RWPE1 (cell line): ENCODE measurements at regions not wholly inside any gene's neighbourhood (a gene's known extent, or its start where the extent isn't known, plus 50 kb on each side); places are given as distances from the start of the nearest gene placed in this dataset.
"Not testable (repeated sequence)": the region's sequence is repeated elsewhere in the genome, so short reads cannot be mapped to it uniquely, and the experiment has no call there.

Experiments
- CTCF ChIA-PET: fragments of 350-600 bp; sonication (Branson Sonifier 250); formaldehyde crosslinking; extraction: SDS; loops from one replicate; lab custom pipeline; 2021; lab: Yijun Ruan, JAX
- POLR2A ChIA-PET: fragments of 400-600 bp; formaldehyde crosslinking; extraction: SDS; loops from one replicate; lab custom pipeline; 2020; ENCODE audit warnings: antibody characterized with exemption; ENCODE audit not compliant: low non-redundant PET; lab: Yijun Ruan, JAX
- DNase-seq: peaks from one replicate; pipeline ENCODE4 v3.0.0; 2012; ENCODE audit warnings: low spot score
- H3K27ac ChIP-seq: fragments of 450-650 bp; 2 replicates; pipeline ENCODE4 v1.5.1; 2017
- TF ChIP-seq, protein P1 (sequence below): fragments of 450-650 bp; conservative IDR thresholded peaks from 2 replicates; pipeline ENCODE4 v1.5.1; 2017; ENCODE audit warnings: low read depth, mild to moderate bottlenecking

DNA sequence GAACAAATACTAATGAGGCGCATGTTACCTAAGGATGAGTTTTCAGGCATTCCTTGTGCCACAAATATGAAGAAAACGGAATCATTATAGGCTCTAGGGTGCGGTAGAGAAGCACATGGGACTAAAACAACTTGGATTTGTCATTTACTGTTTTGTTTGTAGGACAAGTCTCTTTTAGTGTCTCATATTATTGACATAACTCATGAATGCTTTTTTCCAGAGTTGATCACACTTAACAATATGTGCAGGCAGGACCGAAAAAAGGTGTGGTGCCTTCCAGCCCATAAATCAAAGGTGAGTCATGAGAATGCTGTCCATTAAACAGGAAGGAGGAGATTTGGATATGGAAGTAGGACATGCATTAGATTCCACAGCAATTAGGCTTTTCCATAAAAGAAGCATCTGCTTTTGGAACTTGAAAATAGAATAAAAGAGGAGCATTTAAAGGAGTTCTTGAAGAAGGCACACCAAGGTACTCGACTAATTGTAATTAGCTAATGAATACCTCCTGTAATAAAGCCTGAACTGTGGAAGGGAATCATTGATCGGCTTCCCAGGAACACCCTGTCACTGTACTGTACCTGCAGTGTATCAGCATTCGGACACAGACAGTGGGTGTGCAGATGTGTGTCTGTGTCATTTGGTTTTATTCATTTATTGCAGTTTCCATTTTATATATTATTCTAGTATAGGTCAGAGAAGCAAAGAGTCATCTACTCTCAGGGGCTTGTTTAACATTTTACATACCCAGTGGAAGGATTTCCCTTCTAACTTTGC is 119.7 kb upstream of the KLF14 start:
- H3K27ac ChIP-seq, result no peak overlapping the region; the same call in 1 of the 2 replicates
- ChIA-PET CTCF (no interaction called here), POLR2A (no interaction called here)
- TF ChIP-seq, protein P1, sequence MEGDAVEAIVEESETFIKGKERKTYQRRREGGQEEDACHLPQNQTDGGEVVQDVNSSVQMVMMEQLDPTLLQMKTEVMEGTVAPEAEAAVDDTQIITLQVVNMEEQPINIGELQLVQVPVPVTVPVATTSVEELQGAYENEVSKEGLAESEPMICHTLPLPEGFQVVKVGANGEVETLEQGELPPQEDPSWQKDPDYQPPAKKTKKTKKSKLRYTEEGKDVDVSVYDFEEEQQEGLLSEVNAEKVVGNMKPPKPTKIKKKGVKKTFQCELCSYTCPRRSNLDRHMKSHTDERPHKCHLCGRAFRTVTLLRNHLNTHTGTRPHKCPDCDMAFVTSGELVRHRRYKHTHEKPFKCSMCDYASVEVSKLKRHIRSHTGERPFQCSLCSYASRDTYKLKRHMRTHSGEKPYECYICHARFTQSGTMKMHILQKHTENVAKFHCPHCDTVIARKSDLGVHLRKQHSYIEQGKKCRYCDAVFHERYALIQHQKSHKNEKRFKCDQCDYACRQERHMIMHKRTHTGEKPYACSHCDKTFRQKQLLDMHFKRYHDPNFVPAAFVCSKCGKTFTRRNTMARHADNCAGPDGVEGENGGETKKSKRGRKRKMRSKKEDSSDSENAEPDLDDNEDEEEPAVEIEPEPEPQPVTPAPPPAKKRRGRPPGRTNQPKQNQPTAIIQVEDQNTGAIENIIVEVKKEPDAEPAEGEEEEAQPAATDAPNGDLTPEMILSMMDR, result no peak; the same call in none of the 2 replicates
- DNase-seq, result peak; percentile 74

DNA sequence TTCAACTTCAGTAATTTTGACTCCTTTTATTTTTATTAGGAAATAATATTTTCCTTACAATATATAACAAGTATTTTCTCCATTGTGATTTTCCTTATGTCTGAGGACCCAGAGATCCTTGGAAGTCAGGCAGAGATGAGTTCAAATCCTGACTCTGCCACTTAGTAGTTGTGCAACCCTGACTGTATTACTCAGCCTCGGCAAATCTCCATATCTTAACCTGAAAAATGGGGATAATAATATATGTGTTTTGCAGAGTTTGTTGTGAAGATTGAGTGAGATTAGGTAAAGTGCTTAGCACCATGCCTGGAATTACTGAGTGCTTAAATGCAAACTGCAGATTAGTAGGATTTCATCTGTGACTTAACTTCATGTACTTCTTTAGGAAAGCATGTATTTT is 120.5 kb upstream of the KLF14 start:
- ChIA-PET CTCF (no interaction called here), POLR2A (no interaction called here)
- TF ChIP-seq, protein P1, result no peak
- H3K27ac ChIP-seq, result no peak overlapping the region; the same call in 1 of the 2 replicates
- DNase-seq, result no peak

DNA sequence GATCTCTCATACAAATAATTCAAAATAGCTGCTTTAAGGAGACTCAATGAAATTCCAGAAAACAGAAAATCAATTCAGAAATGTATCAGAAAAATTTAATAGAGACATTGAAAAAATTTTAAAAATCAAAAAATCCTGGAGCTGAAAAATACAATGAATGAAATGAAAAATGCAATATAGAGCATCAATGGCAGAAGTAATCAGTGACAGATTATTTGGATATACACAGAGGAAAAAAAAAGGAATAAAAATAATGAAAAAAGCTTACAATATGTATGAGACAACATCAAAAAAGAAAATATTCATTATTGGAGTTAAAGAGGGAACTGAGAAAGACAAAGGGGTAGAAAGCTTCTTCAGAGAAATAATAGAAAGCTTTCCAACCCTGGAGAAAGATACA is 122.9 kb upstream of the KLF14 start:
- DNase-seq, result no peak
- H3K27ac ChIP-seq, result no peak overlapping the region
- POLR2A ChIA-PET, result no interaction called here
- CTCF ChIA-PET, result no interaction called here
- TF ChIP-seq, protein P1, result no peak

DNA sequence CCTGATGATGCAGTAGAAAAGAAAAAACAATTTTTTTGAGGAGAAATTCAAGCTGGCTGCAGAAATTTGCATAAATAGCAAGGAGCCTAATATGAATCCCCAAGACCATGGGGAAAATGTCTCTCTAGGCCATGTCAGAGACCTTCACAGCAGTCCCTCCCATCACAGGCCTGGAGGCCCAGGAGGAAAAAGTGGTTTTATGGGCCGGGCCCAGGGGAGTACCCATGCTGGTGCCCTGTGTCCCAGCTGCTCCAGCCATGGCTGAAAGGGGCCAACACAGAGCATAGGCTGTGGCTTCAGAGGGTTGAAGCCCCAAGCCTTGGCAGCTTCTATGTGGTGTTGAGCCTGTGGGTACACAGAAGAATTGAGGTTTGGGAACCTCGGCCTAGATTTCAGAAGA is 126.8 kb upstream of the KLF14 start:
- POLR2A ChIA-PET, DNase-seq, CTCF ChIA-PET: not testable (repeated sequence)
- H3K27ac ChIP-seq, result 0 out of 2 replicates have a peak overlapping the region, but pooled peaks have one; percentile 14

DNA sequence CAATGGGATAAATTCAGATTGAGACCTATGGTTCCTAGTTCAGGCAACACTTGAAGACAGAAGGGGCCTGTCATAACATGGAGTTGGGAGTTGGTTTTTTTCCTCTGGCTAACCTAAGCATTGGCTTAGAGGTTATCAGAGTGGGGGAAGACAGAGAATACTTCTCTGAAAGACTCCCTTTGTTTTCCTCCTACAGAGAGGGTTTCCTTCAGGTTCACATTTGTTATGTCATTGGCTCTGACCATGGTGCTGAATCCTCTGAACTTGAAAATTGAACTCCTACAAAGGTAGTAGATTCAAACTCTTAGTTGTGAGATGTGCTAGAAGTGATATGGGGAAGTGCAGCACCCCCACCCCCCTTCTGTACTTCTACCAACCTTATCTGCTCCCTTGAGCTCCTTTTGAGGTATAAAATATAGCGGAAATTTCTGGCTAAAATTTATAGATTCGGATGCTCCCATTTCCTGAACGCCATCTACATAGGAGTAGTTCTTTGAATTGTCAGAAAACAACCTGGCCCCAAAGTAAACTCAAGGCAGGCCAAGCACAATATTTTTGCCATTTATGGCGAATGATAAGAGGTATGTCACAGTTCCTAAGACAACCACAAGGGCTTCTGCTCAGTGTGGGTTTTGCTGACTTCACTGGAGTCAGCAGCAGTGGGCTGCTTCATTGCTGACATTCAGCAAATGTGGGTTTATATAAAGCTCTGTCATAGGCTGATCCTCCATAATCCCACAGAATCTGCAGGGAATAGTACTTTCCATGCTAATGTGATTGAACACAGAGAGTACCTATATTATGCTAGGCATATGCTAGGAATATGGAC is 131.6 kb upstream of the KLF14 start:
- POLR2A ChIA-PET, result no interaction called here
- no peak for DNase-seq
- TF ChIP-seq, protein P1, result no peak
- no peak overlapping the region for H3K27ac ChIP-seq
- CTCF ChIA-PET, result interaction anchor here (1.0 to 1.4 kb wide), 2 partner anchors 9 to 10 kb away, joined by 3 read pairs; no protein-coding TSS in a partner anchor

DNA sequence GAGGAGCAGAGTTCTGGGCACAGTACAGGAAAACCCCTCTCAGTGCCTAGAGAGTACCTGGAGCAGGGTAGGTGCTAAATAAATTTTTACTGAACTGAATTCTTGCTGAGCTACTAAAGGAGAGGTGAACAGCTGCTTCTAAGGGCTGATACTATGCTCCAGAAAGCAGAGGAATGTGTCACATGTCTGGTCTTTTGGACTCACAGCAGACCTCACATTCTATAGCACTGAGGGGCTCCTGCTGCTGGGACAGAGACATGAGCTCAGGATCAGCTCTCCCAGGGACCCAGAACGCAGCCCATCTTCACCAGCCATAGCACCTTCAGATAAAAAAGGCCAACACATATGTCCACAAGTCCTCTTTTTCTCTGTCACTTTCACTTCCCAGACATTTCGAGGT is 133.0 kb upstream of the KLF14 start:
- no peak for DNase-seq
- peak overlapping the region; percentile 43; the same call in 1 of the 2 replicates for H3K27ac ChIP-seq
- CTCF ChIA-PET, result interaction anchor here (0.6 to 1.4 kb wide), 2 partner anchors 8 to 143 kb away, joined by 3 read pairs; no protein-coding TSS in a partner anchor
- TF ChIP-seq, protein P1, result no peak
- POLR2A ChIA-PET, result no interaction called here
